Iris pigment epithelial cell (primary cell): ENCODE measurements at regions not wholly inside any gene's neighbourhood (a gene's known extent, or its start where the extent isn't known, plus 50 kb on each side); places are given as distances from the start of the nearest gene placed in this dataset.

ENCODE experiments used
- DNase-seq: peaks from one replicate; pipeline ENCODE4 v3.0.0-alpha.2; 2011; ENCODE audit warnings: low read depth

- no peak for DNase-seq
These were observed 65.1 kb downstream of the SLC4A3 start for GRCh38 chr2:219692521-219692920.

- no peak for DNase-seq
These were observed 67.8 kb downstream of the SLC4A3 start for GRCh38 chr2:219695145-219695709.

GRCh38 chr2:219697811-219698747 lies 70.6 kb downstream of the SLC4A3 start:
- DNase-seq: no peak

- DNase-seq: no peak
These were observed 71.5 kb downstream of the SLC4A3 start for GRCh38 chr2:219698748-219699439.

- no peak for DNase-seq
These were observed 72.0 kb downstream of the SLC4A3 start for GRCh38 chr2:219699440-219699821.

GRCh38 chr2:219701847-219702634 lies 74.6 kb downstream of the SLC4A3 start:
- DNase-seq: no peak

- DNase-seq: no peak
These were observed 75.5 kb downstream of the SLC4A3 start for GRCh38 chr2:219702796-219703545.

GRCh38 chr2:219704878-219705277 lies 77.4 kb downstream of the SLC4A3 start:
- DNase-seq: no peak

GRCh38 chr2:219706823-219707281 lies 79.4 kb downstream of the SLC4A3 start:
- DNase-seq: peak; percentile 32

GRCh38 chr2:219707496-219708285 lies 80.3 kb downstream of the SLC4A3 start:
- DNase-seq: peak; percentile 70

GRCh38 chr2:219709331-219709761 lies 81.9 kb downstream of the SLC4A3 start:
- no peak for DNase-seq

- DNase-seq: peak; percentile 77
These were observed 85.7 kb downstream of the SLC4A3 start for GRCh38 chr2:219713110-219713509.

GRCh38 chr2:219714681-219715400 lies 87.4 kb downstream of the SLC4A3 start:
- no peak for DNase-seq

- no peak for DNase-seq
These were observed 90.6 kb downstream of the SLC4A3 start for GRCh38 chr2:219718066-219718465.

- no peak for DNase-seq
These were observed 92.1 kb downstream of the SLC4A3 start for GRCh38 chr2:219719521-219719920.

- no peak for DNase-seq
These were observed 93.5 kb downstream of the SLC4A3 start for GRCh38 chr2:219720956-219721355.

- peak; percentile 16 for DNase-seq
These were observed 94.9 kb downstream of the SLC4A3 start for GRCh38 chr2:219722276-219722879.

GRCh38 chr2:219723311-219723710 lies 95.9 kb downstream of the SLC4A3 start:
- DNase-seq: no peak

- peak; percentile 90 for DNase-seq
These were observed 97.2 kb downstream of the SLC4A3 start for GRCh38 chr2:219724628-219725027.
